ENCODE measurements at regions not wholly inside any gene's neighbourhood (a gene's known extent, or its start where the extent isn't known, plus 50 kb on each side); places are given as distances from the start of the nearest gene placed in this dataset.

- TF ChIP-seq CTCF (IDR thresholded peaks at IDR 0.05; ENCODE audit: extremely low read depth in 1 of 2, insufficient read depth in 1 of 2, low read depth in 1 of 2, low read length in 2 of 2) = no peak
- TF ChIP-seq POLR2A (IDR thresholded peaks at IDR 0.05; ENCODE audit: low read depth, low read length) = no peak
- no peak for TF ChIP-seq POLR2AphosphoS5 (IDR thresholded peaks at IDR 0.05; ENCODE audit: insufficient read depth, low read depth, low read length)
- no peak for TF ChIP-seq EZH2 (IDR thresholded peaks at IDR 0.05; ENCODE audit: borderline replicate concordance, low read depth, low read length, severe bottlenecking)
- no peak for TF ChIP-seq FOS (IDR thresholded peaks at IDR 0.05; ENCODE audit: borderline replicate concordance, insufficient read depth, low read length)
- TF ChIP-seq MYC (IDR thresholded peaks at IDR 0.05; ENCODE audit: low read depth, low read length) = no peak
- no peak for TF ChIP-seq JUN (IDR thresholded peaks at IDR 0.05; ENCODE audit: borderline replicate concordance, insufficient read depth, insufficient read length, low read depth)
- no peak for TF ChIP-seq MAX (IDR thresholded peaks at IDR 0.05; ENCODE audit: insufficient read depth, insufficient read length)
Measured at GRCh38 chr14:98926801-98927200, 345.2 kb downstream of the BCL11B start.
